ENCODE measurements at regions not wholly inside any gene's neighbourhood (a gene's known extent, or its start where the extent isn't known, plus 50 kb on each side); places are given as distances from the start of the nearest gene placed in this dataset.

GRCh38 chr22:33110562-33111163, 52.5 kb upstream of the SYN3 start:
- no peak for TF ChIP-seq CTCF (IDR thresholded peaks at IDR 0.05; ENCODE audit: borderline replicate concordance, extremely low read depth, low read length, poor library complexity, severe bottlenecking)
- TF ChIP-seq EZH2 (IDR thresholded peaks at IDR 0.05; ENCODE audit: borderline replicate concordance, low read depth, low read length, severe bottlenecking) = no peak
